HAP-1 (cell line): ENCODE measurements at regions not wholly inside any gene's neighbourhood (a gene's known extent, or its start where the extent isn't known, plus 50 kb on each side); places are given as distances from the start of the nearest gene placed in this dataset.
"Not testable (repeated sequence)": the region's sequence is repeated elsewhere in the genome, so short reads cannot be mapped to it uniquely, and the experiment has no call there.

ENCODE experiments used
- DNase-seq, 2 experiments: peaks; one replicate each; pipeline ENCODE4 v3.0.0-alpha.2; 2016 to 2020; ENCODE audit warnings: low spot score in 2 of 2
- H3K27me3 ChIP-seq: fragments of 250-450 bp; sonication (Bioruptor Pico); 2 replicates; pipeline ENCODE4 v1.5.1; 2020; ENCODE audit warnings: low read depth, mild to moderate bottlenecking, moderate library complexity
- H3K36me3 ChIP-seq: fragments of 250-450 bp; sonication (Bioruptor Pico); replicated peaks from 2 replicates; pipeline ENCODE4 v1.5.1; 2020; ENCODE audit warnings: mild to moderate bottlenecking
- H3K4me1 ChIP-seq: fragments of 250-450 bp; sonication (Bioruptor Pico); 2 replicates; pipeline ENCODE4 v1.5.1; 2020; ENCODE audit warnings: mild to moderate bottlenecking
- H3K4me3 ChIP-seq: fragments of 250-450 bp; sonication (Bioruptor Pico); 2 replicates; pipeline ENCODE4 v1.5.1; 2020; ENCODE audit warnings: mild to moderate bottlenecking, moderate library complexity
- H3K9me3 ChIP-seq: fragments of 250-450 bp; sonication (Bioruptor Pico); 2 replicates; pipeline ENCODE4 v1.5.1; 2020; ENCODE audit warnings: mild to moderate bottlenecking, moderate library complexity
- in situ Hi-C: fragments of 300-500 bp; cut with MboI; formaldehyde crosslinking; loops from 3 replicates; pipeline ENCODE4 v1.14.3; 2020; ENCODE audit warnings: low sequenced_read_pairs, inconsistent platforms, mixed read lengths

DNA sequence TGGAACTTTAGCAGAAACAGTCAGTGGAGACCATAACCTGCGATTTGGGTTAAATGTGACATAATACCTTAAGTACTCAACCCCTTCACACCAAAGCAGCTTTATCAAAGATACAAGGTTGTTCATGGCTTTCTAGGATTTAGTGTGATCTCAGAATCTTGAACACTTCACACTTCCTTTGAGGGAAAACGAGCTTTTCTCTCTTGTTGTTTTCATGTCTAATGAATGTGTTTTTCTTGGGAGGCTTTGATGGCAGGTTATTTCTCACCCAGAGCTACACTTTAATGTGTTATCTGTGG, 437.0 kb downstream of the TMEM232 start:
- in situ Hi-C loops, result no loop called here
- Histone ChIP-seq H3K4me1 (no peaks in the 10 kb centered on the region), H3K9me3 (no peaks in the 10 kb centered on the region), H3K4me3 (no peak overlapping the region), H3K36me3 (no peaks in the 10 kb centered on the region), H3K27me3 (no peaks in the 10 kb centered on the region)
- no peak for DNase-seq

DNA sequence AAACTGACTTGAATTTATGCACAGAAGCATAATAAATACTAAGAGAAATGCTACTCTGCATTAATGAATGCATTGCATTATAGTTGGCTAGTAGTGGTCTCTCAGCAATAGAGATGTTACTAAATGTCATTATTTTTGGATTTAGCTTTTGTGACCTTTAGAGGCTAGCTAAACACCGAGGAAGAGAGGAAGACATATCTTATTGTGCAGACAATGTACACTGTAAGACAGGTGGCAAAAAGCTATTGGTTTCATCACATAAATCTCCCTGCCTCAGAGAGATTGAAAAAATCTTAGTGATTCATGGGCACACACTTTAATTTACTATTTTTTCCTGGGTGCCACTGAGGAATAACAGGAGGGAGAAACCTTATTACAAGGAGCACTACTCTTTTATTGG, 435.9 kb downstream of the TMEM232 start:
- DNase-seq, result no peak
- in situ Hi-C loops, result no loop called here
- H3K9me3 ChIP-seq, result no peaks in the 10 kb centered on the region
- H3K27me3 ChIP-seq, result no peaks in the 10 kb centered on the region
- H3K36me3 ChIP-seq, result no peaks in the 10 kb centered on the region
- H3K4me3 ChIP-seq, result no peak overlapping the region
- H3K4me1 ChIP-seq, result no peaks in the 10 kb centered on the region

DNA sequence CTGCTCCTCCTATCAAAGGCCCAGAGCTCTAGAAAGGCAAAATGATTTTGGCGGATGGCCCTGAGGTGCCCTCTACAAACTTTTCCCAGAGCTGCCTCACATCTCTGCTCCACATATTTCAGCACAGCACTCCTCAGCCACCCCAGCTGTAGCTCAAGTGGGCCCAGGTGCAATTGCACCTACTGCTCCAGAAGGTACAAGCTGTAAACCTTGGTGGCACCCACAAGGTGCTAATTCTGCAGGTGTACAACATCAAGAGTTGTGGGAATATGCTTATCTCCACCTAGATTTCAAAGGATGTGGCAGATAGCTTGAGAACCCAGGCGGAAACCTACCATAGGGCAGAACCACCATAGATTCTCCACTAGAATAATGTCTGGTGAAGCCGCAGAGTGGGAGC, 432.2 kb downstream of the TMEM232 start:
- Histone ChIP-seq H3K36me3 (no peaks in the 10 kb centered on the region), H3K27me3 (no peaks in the 10 kb centered on the region), H3K4me3 (no peak overlapping the region), H3K9me3 (no peaks in the 10 kb centered on the region), H3K4me1 (no peaks in the 10 kb centered on the region)
- in situ Hi-C loops, result no loop called here
- DNase-seq, result no peak

DNA sequence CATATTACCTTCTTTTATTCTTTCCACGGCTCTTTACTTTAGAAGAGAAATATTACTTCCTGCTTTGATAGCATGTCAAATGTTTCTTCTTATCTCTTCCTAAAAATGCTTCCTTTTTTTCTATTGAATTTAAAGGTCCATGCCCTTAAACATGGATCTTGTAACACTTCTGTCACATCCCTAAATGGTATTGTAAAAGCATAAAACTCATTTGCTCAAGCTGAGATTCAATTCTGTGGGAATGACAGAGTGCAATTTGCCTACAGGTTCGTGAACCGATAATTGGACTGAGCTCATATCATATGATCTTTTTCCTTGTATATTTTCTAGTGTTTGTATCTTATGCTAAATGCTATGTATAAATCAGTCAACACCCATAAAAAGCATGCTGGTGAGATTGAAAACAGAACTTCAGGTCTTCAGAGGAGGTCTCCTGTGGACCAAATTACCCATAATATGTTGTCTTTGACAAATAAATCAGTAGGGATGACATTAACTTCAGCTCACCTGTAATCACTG, 429.3 kb downstream of the TMEM232 start:
- DNase-seq, result no peak
- H3K27me3 ChIP-seq, result no peaks in the 10 kb centered on the region
- H3K9me3 ChIP-seq, result no peaks in the 10 kb centered on the region
- H3K4me3 ChIP-seq, result no peak overlapping the region
- H3K4me1 ChIP-seq, result no peaks in the 10 kb centered on the region
- no peaks in the 10 kb centered on the region for H3K36me3 ChIP-seq
- in situ Hi-C loops, result no loop called here

DNA sequence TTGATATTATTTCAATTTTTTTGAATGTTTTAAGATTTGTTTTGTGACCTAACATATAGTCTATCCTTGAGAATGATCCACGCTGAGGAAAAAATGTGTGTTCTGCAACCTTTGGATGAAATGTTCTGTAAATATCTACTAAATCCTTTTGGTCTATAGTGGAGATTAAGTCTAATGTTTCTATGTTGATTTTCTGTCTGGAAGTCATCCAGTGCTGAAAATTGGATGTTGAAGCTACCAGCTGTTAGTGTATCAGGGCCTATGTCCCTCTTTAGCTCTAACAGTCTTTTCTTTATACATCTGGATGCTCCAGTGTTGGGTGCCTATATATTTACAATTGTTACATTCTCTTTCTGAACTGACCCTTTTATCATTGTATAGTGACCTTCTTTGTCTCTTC, 422.3 kb downstream of the TMEM232 start:
- Histone ChIP-seq H3K27me3 (no peaks in the 10 kb centered on the region), H3K4me1 (no peaks in the 10 kb centered on the region), H3K4me3 (no peak overlapping the region), H3K9me3 (no peaks in the 10 kb centered on the region), H3K36me3 (no peaks in the 10 kb centered on the region)
- in situ Hi-C loops, result no loop called here
- no peak for DNase-seq

DNA sequence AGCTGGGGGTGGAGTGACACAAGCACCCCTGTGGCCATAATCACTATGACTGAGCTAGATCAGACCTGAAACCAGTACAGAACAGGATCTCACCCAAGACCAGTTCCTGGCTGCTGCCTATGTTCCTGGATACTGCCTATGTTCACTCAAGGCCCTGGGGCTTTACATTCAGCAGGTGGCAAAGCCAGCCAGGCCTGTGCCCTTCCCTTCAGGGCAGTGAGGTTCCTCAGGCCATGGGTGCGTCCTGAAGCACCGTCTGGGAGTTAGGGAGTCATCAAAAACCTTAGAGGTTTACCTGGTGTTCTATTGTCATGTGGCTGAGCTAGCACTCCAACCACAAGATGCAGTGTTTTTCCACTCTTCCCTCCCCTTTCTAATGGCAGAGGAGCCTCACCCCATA, 419.8 kb downstream of the TMEM232 start:
- no peak overlapping the region for H3K4me3 ChIP-seq
- H3K27me3 ChIP-seq, result no peaks in the 10 kb centered on the region
- DNase-seq, result no peak
- no peaks in the 10 kb centered on the region for H3K4me1 ChIP-seq
- H3K9me3 ChIP-seq, result no peaks in the 10 kb centered on the region
- H3K36me3 ChIP-seq, result no peaks in the 10 kb centered on the region
- in situ Hi-C loops, result no loop called here

DNA sequence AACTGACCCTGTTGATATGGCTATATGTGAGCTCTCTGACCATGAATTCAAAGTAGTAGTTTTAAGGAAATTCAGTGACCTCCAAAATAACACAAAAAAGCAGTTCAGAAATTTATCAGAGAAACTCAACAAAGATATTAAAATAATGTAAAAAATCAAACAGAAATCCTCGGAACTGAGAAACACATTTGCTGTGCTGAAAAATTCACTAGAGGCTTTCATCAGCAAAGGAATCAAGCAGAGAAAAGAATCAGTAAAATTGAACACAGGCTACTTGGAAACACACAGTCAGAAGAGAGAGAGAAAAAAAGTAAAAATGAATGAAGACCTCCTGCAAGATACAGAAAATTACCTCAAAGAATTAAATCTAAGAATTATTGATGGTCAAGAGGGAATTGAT, 417.2 kb downstream of the TMEM232 start:
- Histone ChIP-seq H3K36me3 (no peaks in the 10 kb centered on the region), H3K27me3 (no peaks in the 10 kb centered on the region), H3K4me3 (no peak overlapping the region), H3K9me3 (no peaks in the 10 kb centered on the region), H3K4me1 (no peaks in the 10 kb centered on the region)
- DNase-seq, result no peak
- in situ Hi-C loops, result no loop called here

DNA sequence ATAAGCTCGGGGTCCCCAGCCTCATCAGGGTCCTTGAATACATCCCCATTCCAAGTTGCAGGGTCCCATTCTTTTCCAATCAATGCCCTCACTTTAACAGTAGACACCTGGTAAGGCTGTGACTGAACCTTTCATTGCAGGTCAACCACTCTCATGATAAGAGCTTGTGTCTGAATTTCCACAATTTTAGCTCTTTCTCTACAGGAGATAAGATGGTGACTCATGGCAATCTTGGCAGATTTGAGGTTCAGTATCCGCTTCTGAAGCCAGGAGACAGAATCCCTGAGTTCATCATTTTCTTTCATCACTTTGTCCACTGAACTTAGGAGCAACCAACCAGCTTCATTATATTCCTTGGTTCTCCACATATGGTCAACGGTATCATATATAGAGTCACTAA, 409.9 kb downstream of the TMEM232 start:
- H3K36me3 ChIP-seq, H3K4me3 ChIP-seq, H3K9me3 ChIP-seq, DNase-seq, H3K27me3 ChIP-seq, in situ Hi-C loops, H3K4me1 ChIP-seq: not testable (repeated sequence)

DNA sequence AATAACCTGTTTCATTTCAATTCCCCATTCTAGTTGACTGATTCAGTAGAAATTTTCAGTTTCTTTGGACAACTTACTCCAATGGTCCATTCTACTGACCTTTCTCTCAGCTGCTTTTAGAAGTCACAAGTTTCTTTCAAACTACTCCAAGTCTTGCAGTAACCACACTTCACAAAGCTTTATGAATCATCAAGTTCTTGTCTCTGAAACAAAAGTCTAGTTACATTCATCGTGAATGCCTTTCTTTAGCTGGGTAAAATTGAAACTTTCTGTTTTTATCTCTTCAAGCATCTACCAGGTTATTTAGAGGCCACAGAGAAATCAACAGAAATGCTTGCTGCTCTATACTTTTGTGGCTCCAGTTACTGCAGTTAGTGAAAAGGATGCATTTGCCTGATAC, 405.4 kb downstream of the TMEM232 start:
- H3K9me3 ChIP-seq, result no peaks in the 10 kb centered on the region
- in situ Hi-C loops, result no loop called here
- no peaks in the 10 kb centered on the region for H3K4me1 ChIP-seq
- no peak overlapping the region for H3K4me3 ChIP-seq
- H3K36me3 ChIP-seq, result no peaks in the 10 kb centered on the region
- no peak for DNase-seq
- H3K27me3 ChIP-seq, result no peaks in the 10 kb centered on the region

DNA sequence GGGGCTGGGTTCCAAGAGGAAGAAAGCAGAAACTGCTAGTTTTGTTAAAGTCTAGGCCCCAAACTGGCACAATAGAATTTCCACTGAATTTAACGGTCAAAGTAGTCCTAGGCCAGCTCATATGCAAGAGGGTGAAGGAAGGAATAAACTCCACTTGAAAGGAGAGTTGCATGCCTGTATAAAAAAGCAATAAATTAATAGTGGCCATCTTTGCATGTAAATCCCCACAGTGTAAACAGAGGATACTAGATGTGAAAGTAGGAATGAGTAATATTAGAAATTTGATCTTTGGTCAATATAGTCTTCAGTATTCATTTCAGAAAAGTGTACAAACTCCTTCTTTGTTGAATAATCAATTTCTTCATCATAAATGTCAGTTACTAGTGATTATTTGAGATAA, 403.1 kb downstream of the TMEM232 start:
- H3K4me1 ChIP-seq, result no peaks in the 10 kb centered on the region
- in situ Hi-C loops, result no loop called here
- no peaks in the 10 kb centered on the region for H3K27me3 ChIP-seq
- no peak for DNase-seq
- no peak overlapping the region for H3K4me3 ChIP-seq
- H3K36me3 ChIP-seq, result no peaks in the 10 kb centered on the region
- no peaks in the 10 kb centered on the region for H3K9me3 ChIP-seq

DNA sequence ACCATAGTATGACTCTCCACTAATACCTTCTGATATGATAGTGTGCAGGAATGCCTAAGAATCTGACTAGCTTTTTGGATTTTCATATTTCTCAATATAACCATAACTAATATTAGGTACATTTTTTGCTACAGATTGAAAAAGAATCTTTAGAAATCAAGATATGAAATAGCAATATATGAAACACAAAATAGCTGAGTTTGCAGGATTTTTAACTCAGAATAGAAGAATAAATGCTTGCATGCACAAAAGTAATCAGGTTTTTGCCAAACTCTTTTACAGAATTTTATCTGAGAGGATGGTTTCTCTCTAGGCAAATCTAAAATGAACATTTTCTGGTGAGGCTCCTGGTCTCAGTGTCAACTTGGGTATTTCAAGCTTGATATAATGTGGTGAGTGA, 402.6 kb downstream of the TMEM232 start:
- H3K9me3 ChIP-seq, result no peaks in the 10 kb centered on the region
- H3K4me3 ChIP-seq, result no peak overlapping the region
- no peaks in the 10 kb centered on the region for H3K27me3 ChIP-seq
- no peaks in the 10 kb centered on the region for H3K36me3 ChIP-seq
- no peaks in the 10 kb centered on the region for H3K4me1 ChIP-seq
- DNase-seq, result no peak
- in situ Hi-C loops, result no loop called here

DNA sequence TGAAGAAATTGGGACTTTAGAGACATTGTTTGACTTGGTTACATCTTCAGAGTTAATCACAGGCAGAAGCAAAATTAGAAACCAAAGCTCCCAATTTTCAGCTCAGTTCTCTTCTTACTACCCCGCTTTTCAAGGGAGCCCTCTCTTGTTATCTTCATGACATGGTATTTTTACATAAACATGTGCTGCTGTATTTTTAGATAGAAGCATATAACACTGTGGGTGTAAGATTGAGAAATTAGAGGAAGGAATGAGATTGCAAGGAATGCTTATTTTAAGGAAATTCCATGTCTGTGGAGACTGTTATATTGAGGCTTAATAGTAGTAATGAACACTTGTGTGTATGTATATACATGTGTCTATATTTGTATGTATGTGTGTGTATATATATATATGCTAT, 401.6 kb downstream of the TMEM232 start:
- DNase-seq, result no peak
- in situ Hi-C loops, result no loop called here
- H3K9me3 ChIP-seq, result no peaks in the 10 kb centered on the region
- H3K36me3 ChIP-seq, result no peaks in the 10 kb centered on the region
- H3K27me3 ChIP-seq, result no peaks in the 10 kb centered on the region
- H3K4me3 ChIP-seq, result no peak overlapping the region
- no peaks in the 10 kb centered on the region for H3K4me1 ChIP-seq

DNA sequence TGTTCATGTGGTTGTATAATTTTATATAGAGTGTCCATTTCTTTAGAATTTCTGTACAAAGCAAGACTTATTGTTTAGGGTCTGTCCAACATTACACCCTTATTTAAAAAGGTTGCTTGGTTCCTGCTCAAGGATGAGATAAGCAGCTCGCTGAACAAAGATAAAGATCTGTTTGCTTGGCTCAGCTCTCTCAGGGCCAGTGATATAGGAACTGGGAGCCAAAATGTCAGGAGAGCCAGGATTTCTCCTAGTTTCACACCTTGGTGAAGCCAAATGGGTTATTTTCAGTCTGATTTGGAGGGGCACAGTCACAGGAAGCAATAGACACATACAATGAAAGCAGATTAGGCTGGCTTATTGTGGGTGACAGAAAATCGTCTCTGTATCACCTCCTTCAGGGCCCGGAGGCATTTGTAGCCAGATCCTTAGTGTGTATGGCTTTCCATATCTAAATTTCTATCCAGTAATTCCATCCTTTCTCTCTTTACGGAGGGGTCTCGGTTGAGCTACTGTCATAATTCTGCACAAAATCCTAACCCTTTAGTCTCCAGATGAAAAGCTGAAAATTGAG, 396.4 kb downstream of the TMEM232 start:
- H3K27me3 ChIP-seq, result no peaks in the 10 kb centered on the region
- in situ Hi-C loops, result no loop called here
- no peaks in the 10 kb centered on the region for H3K36me3 ChIP-seq
- no peak for DNase-seq
- H3K4me1 ChIP-seq, result no peaks in the 10 kb centered on the region
- H3K4me3 ChIP-seq, result no peak overlapping the region
- H3K9me3 ChIP-seq, result no peaks in the 10 kb centered on the region

DNA sequence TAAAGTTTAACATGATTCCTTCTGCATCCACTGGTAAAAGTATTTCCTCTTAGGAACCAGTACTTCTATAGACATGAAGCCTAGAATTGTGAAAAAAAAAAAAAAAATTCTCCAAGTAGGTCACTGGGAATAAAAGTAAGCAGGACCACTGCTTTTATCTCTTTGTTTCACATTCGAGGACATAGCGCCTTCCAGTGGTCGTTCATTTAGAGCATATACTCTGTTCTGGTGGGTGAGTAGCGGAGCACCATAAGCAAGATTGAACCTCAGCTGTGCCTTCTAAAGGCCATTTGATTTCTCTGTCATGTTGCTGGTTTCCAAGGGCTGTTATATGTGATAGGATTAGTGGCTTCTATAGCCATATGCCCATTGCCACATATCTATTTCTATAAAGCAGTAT, 393.1 kb downstream of the TMEM232 start:
- in situ Hi-C loops, result no loop called here
- peak; percentile 3 to 24 for DNase-seq

DNA sequence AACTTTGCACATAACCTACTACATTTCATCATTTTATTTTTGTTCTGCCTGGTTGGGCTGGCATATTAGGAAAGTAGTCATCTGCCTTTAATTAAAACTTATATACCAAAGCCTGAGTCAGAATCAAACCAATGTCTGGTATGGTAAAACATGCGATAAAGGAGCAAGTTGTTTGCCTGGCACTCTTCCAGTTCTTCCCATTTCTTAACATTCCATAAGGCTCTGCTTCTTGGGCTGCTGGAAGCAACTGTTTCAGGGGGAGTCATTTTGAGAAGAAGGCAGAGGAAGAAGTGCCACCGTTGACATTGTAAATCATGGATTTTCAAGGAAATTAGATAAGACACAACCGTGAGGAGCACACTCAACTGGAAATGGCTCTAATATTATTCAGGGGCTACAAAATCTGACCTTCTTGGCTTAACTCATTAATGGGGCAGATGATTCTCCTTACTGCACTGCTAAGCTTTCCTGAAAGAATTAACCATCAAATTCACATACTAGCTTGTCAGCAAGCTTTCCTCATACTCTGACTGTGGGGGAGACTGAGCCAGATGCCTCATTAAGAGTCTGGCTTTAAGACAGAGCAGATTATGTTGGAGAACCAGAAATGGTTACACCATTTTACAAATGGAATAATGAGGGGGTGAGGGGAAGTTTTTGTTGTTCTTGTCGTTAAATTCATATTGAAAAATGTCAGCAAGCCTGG, 391.0 kb downstream of the TMEM232 start:
- H3K4me1 ChIP-seq, result no peaks in the 10 kb centered on the region
- no peaks in the 10 kb centered on the region for H3K9me3 ChIP-seq
- H3K4me3 ChIP-seq, result no peak overlapping the region
- DNase-seq, result no peak
- H3K36me3 ChIP-seq, result no peaks in the 10 kb centered on the region
- in situ Hi-C loops, result no loop called here
- H3K27me3 ChIP-seq, result peaks cover 3% of the 10 kb centered on the region; the same call in 1 of the 2 replicates

More for the DNA sequence above, 393.1 kb downstream of the TMEM232 start:
- Histone ChIP-seq H3K9me3 (no peaks in the 10 kb centered on the region), H3K4me1 (no peaks in the 10 kb centered on the region), H3K4me3 (no peak overlapping the region), H3K27me3 (no peaks in the 10 kb centered on the region), H3K36me3 (no peaks in the 10 kb centered on the region)
